ENCODE measurements at regions not wholly inside any gene's neighbourhood (a gene's known extent, or its start where the extent isn't known, plus 50 kb on each side); places are given as distances from the start of the nearest gene placed in this dataset.
"Not testable (repeated sequence)": the region's sequence is repeated elsewhere in the genome, so short reads cannot be mapped to it uniquely, and the experiment has no call there.

GRCh38 chr4:115179438-115180062 is 66.1 kb upstream of the NDST4 start:
- not testable (repeated sequence) for DNase-seq

DNA sequence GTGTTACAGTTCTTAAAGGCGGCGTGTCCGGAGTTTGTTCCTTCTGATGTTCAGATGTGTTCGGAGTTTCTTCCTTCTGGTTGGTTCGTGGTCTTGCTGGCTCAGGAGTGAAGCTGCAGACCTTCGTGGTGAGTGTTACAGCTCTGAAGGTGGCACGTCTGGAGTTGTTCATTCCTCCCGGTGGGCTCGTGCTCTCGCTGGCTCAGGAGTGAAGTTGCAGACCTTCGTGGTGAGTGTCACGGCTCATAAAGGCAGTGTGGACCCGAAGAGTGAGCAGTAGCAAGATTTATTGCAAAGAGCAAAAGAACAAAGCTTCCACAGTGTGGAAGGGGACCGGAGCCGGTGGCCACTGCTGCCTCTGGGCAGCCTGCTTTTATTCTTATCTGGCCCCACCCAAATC is 65.3 kb upstream of the NDST4 start:
- not testable (repeated sequence) for DNase-seq

DNA sequence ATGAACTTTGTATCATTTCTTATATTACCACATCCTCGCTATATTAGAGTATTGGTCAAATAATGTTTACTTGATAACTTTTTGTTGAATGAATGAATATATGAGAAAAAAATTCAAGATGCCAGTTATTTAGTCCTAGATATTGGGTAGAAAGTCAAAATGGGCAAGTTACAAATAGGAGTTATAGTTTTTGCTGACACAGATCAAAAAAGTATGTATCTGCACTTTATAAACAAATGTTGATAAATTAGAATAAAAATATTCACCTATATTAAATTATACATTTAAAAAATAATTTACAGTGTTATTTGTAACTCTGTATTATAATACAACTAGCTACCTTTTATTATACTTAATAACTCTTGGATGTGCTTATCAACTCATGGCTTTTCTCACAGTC is 57.8 kb upstream of the NDST4 start:
- no peak for DNase-seq

DNA sequence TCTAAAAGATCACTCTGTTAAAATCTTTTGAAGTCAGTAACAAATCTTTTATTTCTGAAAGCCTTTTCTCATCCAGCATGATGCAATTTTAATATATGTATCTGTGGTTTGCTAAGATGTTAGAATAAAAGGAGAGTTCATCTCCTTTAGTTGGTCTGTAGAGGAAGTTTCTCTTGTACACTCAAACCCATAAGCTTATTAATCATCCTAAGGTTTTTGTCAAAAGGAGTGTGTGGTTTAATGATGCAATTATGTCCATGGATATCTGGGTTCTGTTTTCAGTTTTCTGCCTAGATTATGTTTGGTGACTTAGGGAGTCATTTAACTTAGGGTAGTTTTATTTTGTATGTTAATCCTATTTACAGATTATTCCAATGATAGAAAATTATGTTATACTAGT is 52.1 kb upstream of the NDST4 start:
- no peak for DNase-seq

All from CD4-positive, alpha-beta T cell treated with Interleukin-6 for 4 hours (primary cell).